ENCODE measurements at regions not wholly inside any gene's neighbourhood (a gene's known extent, or its start where the extent isn't known, plus 50 kb on each side); places are given as distances from the start of the nearest gene placed in this dataset.

- H3K4me1 ChIP-seq (ENCODE audit: insufficient read depth, low read length, poor library complexity, severe bottlenecking): no peaks in the 10 kb centered on the region
- H3K27ac ChIP-seq (ENCODE audit: low read depth, low read length, poor library complexity, severe bottlenecking): no peak overlapping the region
- no TSS peak for BruUV-seq (replicated peaks)
- intact Hi-C loops (cut with micrococcal nuclease; ENCODE audit: unreplicated experiment): no loop called here
- no peaks in the 10 kb centered on the region for H3K36me3 ChIP-seq (ENCODE audit: insufficient read depth, low read length, poor library complexity, severe bottlenecking)
- ChIA-PET CTCF (no interaction called here), POLR2A (ENCODE audit: low non-redundant PET) (no interaction called here)
- H3K4me3 ChIP-seq (ENCODE audit: low read depth, low read length, poor library complexity, severe bottlenecking): no peak overlapping the region
- H3K9me3 ChIP-seq (ENCODE audit: low read depth, low read length, poor library complexity, severe bottlenecking): no peaks in the 10 kb centered on the region
- TF ChIP-seq CTCF (conservative IDR thresholded peaks at IDR 0.05; ENCODE audit: low read depth, low read length) (no peak), EZH2 (IDR thresholded peaks at IDR 0.05; ENCODE audit: borderline replicate concordance, low read depth, low read length, poor library complexity, severe bottlenecking) (no peak)
- H3K27me3 ChIP-seq (replicated peaks; ENCODE audit: insufficient read depth, low read depth, low read length, poor library complexity): no peaks in the 10 kb centered on the region
- no peak for DNase-seq (ENCODE audit: low spot score)
Measured at GRCh38 chr15:46178138-46178537, 543.3 kb downstream of the SQOR start.

- Histone ChIP-seq H3K9me3 (ENCODE audit: low read depth, low read length, poor library complexity, severe bottlenecking) (no peaks in the 10 kb centered on the region), H3K4me1 (ENCODE audit: insufficient read depth, low read length, poor library complexity, severe bottlenecking) (no peaks in the 10 kb centered on the region), H3K27me3 (replicated peaks; ENCODE audit: insufficient read depth, low read depth, low read length, poor library complexity) (no peaks in the 10 kb centered on the region), H3K4me3 (ENCODE audit: low read depth, low read length, poor library complexity, severe bottlenecking) (no peak overlapping the region), H3K36me3 (ENCODE audit: insufficient read depth, low read length, poor library complexity, severe bottlenecking) (no peaks in the 10 kb centered on the region), H3K27ac (ENCODE audit: low read depth, low read length, poor library complexity, severe bottlenecking) (no peak overlapping the region)
- no peak for DNase-seq (ENCODE audit: low spot score)
- BruUV-seq (replicated peaks): no TSS peak
- intact Hi-C loops (cut with micrococcal nuclease; ENCODE audit: unreplicated experiment): no loop called here
- ChIA-PET CTCF (interaction anchor here (0.6 kb wide), 1 partner anchor 682 kb away, joined by 6 read pairs; no protein-coding TSS in a partner anchor), POLR2A (ENCODE audit: low non-redundant PET) (no interaction called here)
- TF ChIP-seq EZH2 (IDR thresholded peaks at IDR 0.05; ENCODE audit: borderline replicate concordance, low read depth, low read length, poor library complexity, severe bottlenecking) (no peak), CTCF (conservative IDR thresholded peaks at IDR 0.05; ENCODE audit: low read depth, low read length) (no peak)
Measured at GRCh38 chr15:46207341-46207740, 572.5 kb downstream of the SQOR start.

- no TSS peak for BruUV-seq (replicated peaks)
- ChIA-PET CTCF (no interaction called here), POLR2A (ENCODE audit: low non-redundant PET) (no interaction called here)
- intact Hi-C loops (cut with micrococcal nuclease; ENCODE audit: unreplicated experiment): loop anchor here (1.0 kb wide), 1 partner anchor 20 kb away; no protein-coding TSS in a partner anchor
- no peak for DNase-seq (ENCODE audit: low spot score)
- Histone ChIP-seq H3K27me3 (replicated peaks; ENCODE audit: insufficient read depth, low read depth, low read length, poor library complexity) (no peaks in the 10 kb centered on the region), H3K4me3 (ENCODE audit: low read depth, low read length, poor library complexity, severe bottlenecking) (no peak overlapping the region), H3K4me1 (ENCODE audit: insufficient read depth, low read length, poor library complexity, severe bottlenecking) (no peaks in the 10 kb centered on the region), H3K9me3 (ENCODE audit: low read depth, low read length, poor library complexity, severe bottlenecking) (no peaks in the 10 kb centered on the region), H3K27ac (ENCODE audit: low read depth, low read length, poor library complexity, severe bottlenecking) (no peak overlapping the region), H3K36me3 (ENCODE audit: insufficient read depth, low read length, poor library complexity, severe bottlenecking) (no peaks in the 10 kb centered on the region)
- TF ChIP-seq EZH2 (IDR thresholded peaks at IDR 0.05; ENCODE audit: borderline replicate concordance, low read depth, low read length, poor library complexity, severe bottlenecking) (no peak), CTCF (conservative IDR thresholded peaks at IDR 0.05; ENCODE audit: low read depth, low read length) (no peak)
Measured at GRCh38 chr15:46213551-46213950, 578.7 kb downstream of the SQOR start.
